ENCODE measurements at regions not wholly inside any gene's neighbourhood (a gene's known extent, or its start where the extent isn't known, plus 50 kb on each side); places are given as distances from the start of the nearest gene placed in this dataset.
A peak's percentile ranks its signal among the peaks of the same experiment; 100 is the strongest.
"Not testable (repeated sequence)": the region's sequence is repeated elsewhere in the genome, so short reads cannot be mapped to it uniquely, and the experiment has no call there.

DNA sequence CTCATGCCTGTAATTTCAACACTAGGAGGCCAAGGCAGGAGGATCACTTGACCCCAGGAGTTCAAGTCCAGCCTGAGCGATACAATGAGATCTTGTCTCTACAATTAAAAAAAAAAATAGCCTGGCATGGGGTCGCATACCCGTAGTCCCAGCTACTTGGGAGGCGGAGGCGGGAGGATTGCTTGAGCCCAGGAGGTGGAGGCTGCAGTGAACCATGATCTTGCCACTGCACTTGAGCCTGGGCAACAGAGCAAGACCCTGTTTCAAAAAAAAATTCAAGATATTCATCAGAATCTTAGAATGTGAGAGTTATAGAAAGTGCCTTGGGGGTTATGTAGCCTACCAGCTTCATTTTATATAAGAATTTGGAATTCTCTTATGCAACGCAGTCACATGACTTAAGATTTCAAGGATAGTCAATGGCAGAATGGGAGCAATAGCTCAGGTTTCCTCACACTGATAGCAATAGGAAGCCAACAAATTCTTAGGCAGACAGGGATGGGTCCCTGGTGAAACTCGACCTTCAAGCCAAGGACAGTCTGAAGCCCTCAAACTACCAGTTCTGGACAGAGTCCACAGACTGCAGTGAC, 462.5 kb downstream of the SETD4 start:
- no peak overlapping the region for H3K4me3 ChIP-seq (ENCODE audit: low read length)
- TF ChIP-seq, protein P1, sequence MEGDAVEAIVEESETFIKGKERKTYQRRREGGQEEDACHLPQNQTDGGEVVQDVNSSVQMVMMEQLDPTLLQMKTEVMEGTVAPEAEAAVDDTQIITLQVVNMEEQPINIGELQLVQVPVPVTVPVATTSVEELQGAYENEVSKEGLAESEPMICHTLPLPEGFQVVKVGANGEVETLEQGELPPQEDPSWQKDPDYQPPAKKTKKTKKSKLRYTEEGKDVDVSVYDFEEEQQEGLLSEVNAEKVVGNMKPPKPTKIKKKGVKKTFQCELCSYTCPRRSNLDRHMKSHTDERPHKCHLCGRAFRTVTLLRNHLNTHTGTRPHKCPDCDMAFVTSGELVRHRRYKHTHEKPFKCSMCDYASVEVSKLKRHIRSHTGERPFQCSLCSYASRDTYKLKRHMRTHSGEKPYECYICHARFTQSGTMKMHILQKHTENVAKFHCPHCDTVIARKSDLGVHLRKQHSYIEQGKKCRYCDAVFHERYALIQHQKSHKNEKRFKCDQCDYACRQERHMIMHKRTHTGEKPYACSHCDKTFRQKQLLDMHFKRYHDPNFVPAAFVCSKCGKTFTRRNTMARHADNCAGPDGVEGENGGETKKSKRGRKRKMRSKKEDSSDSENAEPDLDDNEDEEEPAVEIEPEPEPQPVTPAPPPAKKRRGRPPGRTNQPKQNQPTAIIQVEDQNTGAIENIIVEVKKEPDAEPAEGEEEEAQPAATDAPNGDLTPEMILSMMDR (conservative IDR thresholded peaks at IDR 0.05; ENCODE audit: low read length) = no peak
- DNase-seq (ENCODE audit: low read depth) = no peak

DNA sequence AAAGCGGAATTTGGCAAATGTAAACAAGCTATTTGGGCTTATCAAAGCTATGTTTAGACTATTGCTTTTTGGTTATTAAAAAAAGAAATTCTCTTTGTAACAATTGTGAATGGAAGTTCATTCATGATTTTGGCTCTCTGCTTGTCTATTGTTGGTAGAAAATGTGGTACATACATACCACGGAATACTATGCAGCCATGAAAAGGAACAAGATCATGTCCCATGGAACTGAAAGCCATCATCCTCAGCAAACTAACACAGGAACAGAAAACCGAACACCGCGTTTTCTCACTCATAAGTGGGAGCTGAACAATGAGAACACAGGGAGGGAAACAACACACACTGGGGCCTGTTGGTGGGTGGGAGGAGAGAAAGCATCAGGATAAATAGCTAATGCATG, 465.4 kb downstream of the SETD4 start:
- H3K4me3 ChIP-seq (ENCODE audit: low read length) = no peak overlapping the region
- DNase-seq (ENCODE audit: low read depth) = no peak
- TF ChIP-seq, protein P1 (conservative IDR thresholded peaks at IDR 0.05; ENCODE audit: low read length) = no peak

DNA sequence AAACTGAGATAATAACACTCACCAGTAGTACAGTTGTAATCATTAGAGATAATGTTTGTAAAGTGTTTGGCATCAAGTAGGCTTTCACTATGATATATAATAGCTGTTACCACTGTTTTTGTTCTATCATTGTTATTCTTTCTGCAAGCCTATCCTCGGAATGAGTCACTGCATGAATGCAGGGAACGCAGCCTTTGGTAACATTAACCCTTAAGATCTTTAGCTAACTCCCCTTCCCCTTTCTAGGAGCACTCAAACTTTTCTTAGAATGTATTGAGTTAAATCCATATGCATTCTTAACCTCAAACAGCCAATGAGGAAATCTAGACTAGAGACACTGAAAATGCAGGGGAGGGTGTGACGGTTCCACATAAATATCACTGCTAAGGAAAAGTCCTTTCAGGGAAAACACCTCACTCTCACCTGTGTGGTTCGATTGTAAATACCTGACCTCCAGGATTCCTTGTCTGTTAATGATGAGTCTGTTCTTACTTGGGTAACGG, 467.3 kb downstream of the SETD4 start:
- H3K4me3 ChIP-seq (ENCODE audit: low read length) = no peak overlapping the region
- TF ChIP-seq, protein P1 (conservative IDR thresholded peaks at IDR 0.05; ENCODE audit: low read length) = no peak
- peak; percentile 31 for DNase-seq (ENCODE audit: low read depth)

GRCh38 chr21:35590284-35590683, 470.0 kb downstream of the SETD4 start:
- not testable (repeated sequence) for DNase-seq (ENCODE audit: low read depth); H3K4me3 ChIP-seq (ENCODE audit: low read length)

- DNase-seq (ENCODE audit: low read depth) = no peak
- TF ChIP-seq, protein P1 (conservative IDR thresholded peaks at IDR 0.05; ENCODE audit: low read length) = no peak
- no peak overlapping the region for H3K4me3 ChIP-seq (ENCODE audit: low read length)
These were observed 472.4 kb downstream of the SETD4 start for GRCh38 chr21:35587841-35588380.

DNA sequence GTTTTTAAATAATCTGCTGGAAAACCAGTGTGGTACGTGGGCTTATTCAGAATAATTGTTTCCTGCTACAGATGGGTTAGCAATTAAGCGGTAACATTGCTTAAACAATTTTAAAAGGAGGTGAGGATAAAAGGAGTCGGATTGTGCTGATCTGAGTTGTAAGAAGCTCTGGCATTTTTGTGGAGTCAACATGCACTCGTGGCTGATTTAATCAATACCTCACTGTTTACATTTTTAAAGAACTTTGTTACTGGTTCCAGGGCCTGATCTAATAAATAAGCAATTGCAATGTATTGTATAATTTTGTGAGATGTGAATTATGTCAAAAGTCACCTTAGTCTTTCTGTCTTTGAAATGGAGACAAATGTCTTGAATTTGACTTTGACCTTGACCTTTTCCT, 474.0 kb downstream of the SETD4 start:
- DNase-seq (ENCODE audit: low read depth) = no peak
- H3K4me3 ChIP-seq (ENCODE audit: low read length) = no peak overlapping the region
- TF ChIP-seq, protein P1 (conservative IDR thresholded peaks at IDR 0.05; ENCODE audit: low read length) = no peak

DNA sequence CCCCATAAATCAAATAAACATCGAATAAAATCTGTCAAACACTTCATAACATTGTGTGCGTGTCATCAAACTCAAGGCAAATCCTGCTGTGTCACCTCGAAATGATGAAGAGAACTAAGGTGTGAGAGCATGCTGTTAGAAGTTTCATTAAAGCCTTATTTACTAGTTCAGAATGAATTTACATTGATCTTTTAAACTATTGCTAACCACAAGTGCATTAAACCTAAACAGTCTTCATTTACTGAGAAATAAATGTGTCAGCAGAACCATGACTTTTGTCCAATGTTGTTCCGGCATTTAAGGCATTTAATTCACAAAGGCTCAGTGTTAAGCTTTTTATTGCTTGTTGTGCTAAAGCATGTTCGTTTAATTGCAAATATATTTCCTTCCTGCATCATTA, 474.4 kb downstream of the SETD4 start:
- TF ChIP-seq, protein P1 (conservative IDR thresholded peaks at IDR 0.05; ENCODE audit: low read length) = no peak

More for the DNA sequence above, 474.4 kb downstream of the SETD4 start:
- DNase-seq (ENCODE audit: low read depth) = no peak
- H3K4me3 ChIP-seq (ENCODE audit: low read length) = no peak overlapping the region
